ENCODE measurements at regions not wholly inside any gene's neighbourhood (a gene's known extent, or its start where the extent isn't known, plus 50 kb on each side); places are given as distances from the start of the nearest gene placed in this dataset.
"Not testable (repeated sequence)": the region's sequence is repeated elsewhere in the genome, so short reads cannot be mapped to it uniquely, and the experiment has no call there.

GRCh38 chr1:146287881-146288280 is 59.1 kb upstream of the NOTCH2NLA start:
- not testable (repeated sequence) for TF ChIP-seq EZH2 (IDR thresholded peaks at IDR 0.05; ENCODE audit: low read length, missing control alignments); CTCF (conservative IDR thresholded peaks at IDR 0.05 in 1 of 2, IDR thresholded peaks at IDR 0.05 in 1 of 2; ENCODE audit: low read depth in 1 of 2, low read length in 2 of 2)
